HUES6 (cell line): ENCODE measurements at regions not wholly inside any gene's neighbourhood (a gene's known extent, or its start where the extent isn't known, plus 50 kb on each side); places are given as distances from the start of the nearest gene placed in this dataset.

Source experiments
- H3K27ac ChIP-seq: 2 replicates; pipeline ENCODE4 v1.7.0; 2013; ENCODE audit warnings: low read depth, mild to moderate bottlenecking, low read length, inconsistent platforms
- H3K27me3 ChIP-seq: 2 replicates; pipeline ENCODE4 v1.6.1; 2013; ENCODE audit warnings: low read length; ENCODE audit not compliant: control insufficient read depth, insufficient read depth
- H3K36me3 ChIP-seq: 2 replicates; pipeline ENCODE4 v1.6.1; 2013; ENCODE audit warnings: low read length; ENCODE audit not compliant: control insufficient read depth, insufficient read depth
- H3K4me1 ChIP-seq: 2 replicates; pipeline ENCODE4 v1.6.1; 2013; ENCODE audit warnings: low read length; ENCODE audit not compliant: control insufficient read depth, insufficient read depth
- H3K4me3 ChIP-seq: 2 replicates; pipeline ENCODE4 v1.5.1; 2013; ENCODE audit warnings: low read depth, low read length
- H3K9ac ChIP-seq: one replicate; pipeline ENCODE4 v1.6.1; 2013; ENCODE audit warnings: mild to moderate bottlenecking, low read length
- H3K9me3 ChIP-seq: 2 replicates; pipeline ENCODE4 v1.6.1; 2013; ENCODE audit warnings: low read depth, low read length; ENCODE audit not compliant: control insufficient read depth, insufficient read depth

GRCh38 chr16:25637236-25637635 is 54.5 kb upstream of the HS3ST4 start:
- no peaks in the 10 kb centered on the region for H3K36me3 ChIP-seq
- H3K27ac ChIP-seq = no peak overlapping the region
- H3K9ac ChIP-seq = no peak overlapping the region
- H3K9me3 ChIP-seq = no peaks in the 10 kb centered on the region
- H3K27me3 ChIP-seq = no peaks in the 10 kb centered on the region
- H3K4me3 ChIP-seq = no peak overlapping the region
- peaks cover 4% of the 10 kb centered on the region; the same call in 1 of the 2 replicates for H3K4me1 ChIP-seq

- no peaks in the 10 kb centered on the region for H3K27me3 ChIP-seq
- no peaks in the 10 kb centered on the region for H3K36me3 ChIP-seq
- H3K9ac ChIP-seq = no peak overlapping the region
- no peaks in the 10 kb centered on the region for H3K9me3 ChIP-seq
- H3K27ac ChIP-seq = no peak overlapping the region
- H3K4me3 ChIP-seq = no peak overlapping the region
- peaks cover 4% of the 10 kb centered on the region; the same call in 1 of the 2 replicates for H3K4me1 ChIP-seq
These were observed 55.1 kb upstream of the HS3ST4 start for GRCh38 chr16:25636662-25637061.

GRCh38 chr16:25635454-25635853 is 56.3 kb upstream of the HS3ST4 start:
- no peak overlapping the region for H3K27ac ChIP-seq
- H3K4me1 ChIP-seq = peaks cover 4% of the 10 kb centered on the region; the same call in 1 of the 2 replicates
- no peak overlapping the region for H3K4me3 ChIP-seq
- H3K9ac ChIP-seq = no peak overlapping the region
- no peaks in the 10 kb centered on the region for H3K27me3 ChIP-seq
- H3K36me3 ChIP-seq = no peaks in the 10 kb centered on the region
- no peaks in the 10 kb centered on the region for H3K9me3 ChIP-seq

GRCh38 chr16:25633549-25633948 is 58.2 kb upstream of the HS3ST4 start:
- no peak overlapping the region for H3K9ac ChIP-seq
- no peak overlapping the region for H3K4me3 ChIP-seq
- H3K4me1 ChIP-seq = peaks cover 4% of the 10 kb centered on the region; the same call in 1 of the 2 replicates
- no peak overlapping the region for H3K27ac ChIP-seq
- H3K9me3 ChIP-seq = peaks cover 3% of the 10 kb centered on the region
- H3K27me3 ChIP-seq = no peaks in the 10 kb centered on the region
- H3K36me3 ChIP-seq = no peaks in the 10 kb centered on the region

GRCh38 chr16:25628766-25629165 is 63.0 kb upstream of the HS3ST4 start:
- no peaks in the 10 kb centered on the region for H3K36me3 ChIP-seq
- peaks cover 16% of the 10 kb centered on the region for H3K9me3 ChIP-seq
- no peak overlapping the region for H3K27ac ChIP-seq
- no peaks in the 10 kb centered on the region for H3K27me3 ChIP-seq
- no peak overlapping the region for H3K9ac ChIP-seq
- H3K4me3 ChIP-seq = no peak overlapping the region
- peaks cover 2% of the 10 kb centered on the region; the same call in 1 of the 2 replicates for H3K4me1 ChIP-seq

- no peaks in the 10 kb centered on the region for H3K36me3 ChIP-seq
- H3K27ac ChIP-seq = no peak overlapping the region
- no peaks in the 10 kb centered on the region for H3K27me3 ChIP-seq
- H3K9me3 ChIP-seq = peaks cover 16% of the 10 kb centered on the region
- no peak overlapping the region for H3K4me3 ChIP-seq
- no peak overlapping the region for H3K9ac ChIP-seq
- H3K4me1 ChIP-seq = no peaks in the 10 kb centered on the region
These were observed 64.1 kb upstream of the HS3ST4 start for GRCh38 chr16:25627641-25628040.

GRCh38 chr16:25626172-25626571 is 65.6 kb upstream of the HS3ST4 start:
- no peaks in the 10 kb centered on the region for H3K27me3 ChIP-seq
- no peaks in the 10 kb centered on the region for H3K36me3 ChIP-seq
- H3K4me1 ChIP-seq = no peaks in the 10 kb centered on the region
- peaks cover 16% of the 10 kb centered on the region for H3K9me3 ChIP-seq
- no peak overlapping the region for H3K27ac ChIP-seq
- H3K4me3 ChIP-seq = no peak overlapping the region
- no peak overlapping the region for H3K9ac ChIP-seq

- no peak overlapping the region for H3K9ac ChIP-seq
- no peaks in the 10 kb centered on the region for H3K36me3 ChIP-seq
- peaks cover 16% of the 10 kb centered on the region for H3K9me3 ChIP-seq
- no peak overlapping the region for H3K27ac ChIP-seq
- H3K4me1 ChIP-seq = no peaks in the 10 kb centered on the region
- no peaks in the 10 kb centered on the region for H3K27me3 ChIP-seq
- no peak overlapping the region for H3K4me3 ChIP-seq
These were observed 66.1 kb upstream of the HS3ST4 start for GRCh38 chr16:25625620-25626019.

- no peaks in the 10 kb centered on the region for H3K9me3 ChIP-seq
- no peaks in the 10 kb centered on the region for H3K36me3 ChIP-seq
- no peak overlapping the region for H3K27ac ChIP-seq
- no peak overlapping the region for H3K9ac ChIP-seq
- no peak overlapping the region for H3K4me3 ChIP-seq
- no peaks in the 10 kb centered on the region; the same call in 1 of the 2 replicates for H3K4me1 ChIP-seq
- H3K27me3 ChIP-seq = no peaks in the 10 kb centered on the region
These were observed 77.0 kb upstream of the HS3ST4 start for GRCh38 chr16:25614716-25615265.

GRCh38 chr16:25613931-25614330 is 77.8 kb upstream of the HS3ST4 start:
- Histone ChIP-seq H3K27me3 (no peaks in the 10 kb centered on the region), H3K27ac (no peak overlapping the region), H3K9ac (no peak overlapping the region), H3K36me3 (no peaks in the 10 kb centered on the region), H3K9me3 (no peaks in the 10 kb centered on the region), H3K4me3 (no peak overlapping the region), H3K4me1 (no peaks in the 10 kb centered on the region; the same call in 1 of the 2 replicates)

GRCh38 chr16:25608002-25608401 is 83.8 kb upstream of the HS3ST4 start:
- Histone ChIP-seq H3K4me1 (peaks cover 26% of the 10 kb centered on the region), H3K9me3 (no peaks in the 10 kb centered on the region), H3K9ac (no peak overlapping the region), H3K4me3 (no peak overlapping the region), H3K27ac (no peak overlapping the region), H3K36me3 (no peaks in the 10 kb centered on the region), H3K27me3 (no peaks in the 10 kb centered on the region)
